Vagina (tissue), 2 donors: ENCODE measurements at regions not wholly inside any gene's neighbourhood (a gene's known extent, or its start where the extent isn't known, plus 50 kb on each side); places are given as distances from the start of the nearest gene placed in this dataset.

ENCODE experiments used
- POLR2A ChIP-seq, 2 donors: fragments of 450-650 bp; IDR thresholded peaks; one replicate each; pipeline ENCODE4 v1.6.1; 2017; ENCODE audit warnings: antibody characterized with exemption in 2 of 2, mild to moderate bottlenecking in 2 of 2, moderate library complexity in 2 of 2
- POLR2AphosphoS5 ChIP-seq, 2 donors: sonication (generic); formaldehyde crosslinking; IDR thresholded peaks; one replicate each; pipeline ENCODE4 v1.9.0; 2017; ENCODE audit warnings: antibody characterized with exemption in 2 of 2, mild to moderate bottlenecking in 2 of 2, low read depth in 1 of 2; ENCODE audit not compliant: insufficient read depth in 1 of 2
- TF ChIP-seq, protein P1 (sequence below), 3 experiments: fragments of 450-650 bp in 2 of 3; fragments of 200-600 bp in 1 of 3; sonication (generic) in 1 of 3; IDR thresholded peaks; one replicate each; pipeline ENCODE4 v1.5.1; 2017 to 2019; ENCODE audit warnings: antibody characterized with exemption in 3 of 3, mild to moderate bottlenecking in 2 of 3, moderate library complexity in 2 of 3

DNA sequence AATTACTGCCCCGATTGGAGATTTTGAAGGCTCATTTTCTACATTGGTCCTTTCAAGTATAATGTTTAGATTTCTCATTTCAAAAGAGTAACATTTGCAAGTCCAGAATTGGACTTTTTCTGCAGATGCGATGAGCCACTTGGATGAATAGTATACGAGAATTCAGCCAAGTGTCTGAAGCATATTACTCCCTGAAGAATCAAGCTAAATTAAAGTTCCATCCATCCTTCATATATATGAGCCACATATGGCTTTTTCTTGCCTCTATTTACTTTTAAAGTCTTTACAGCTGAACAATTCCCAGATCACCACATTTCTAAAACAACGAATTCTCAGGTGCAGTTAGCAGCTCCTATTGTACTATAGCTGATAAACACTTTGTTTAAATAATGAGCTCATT is 288.7 kb downstream of the CEMIP2 start:
- TF ChIP-seq, protein P1, sequence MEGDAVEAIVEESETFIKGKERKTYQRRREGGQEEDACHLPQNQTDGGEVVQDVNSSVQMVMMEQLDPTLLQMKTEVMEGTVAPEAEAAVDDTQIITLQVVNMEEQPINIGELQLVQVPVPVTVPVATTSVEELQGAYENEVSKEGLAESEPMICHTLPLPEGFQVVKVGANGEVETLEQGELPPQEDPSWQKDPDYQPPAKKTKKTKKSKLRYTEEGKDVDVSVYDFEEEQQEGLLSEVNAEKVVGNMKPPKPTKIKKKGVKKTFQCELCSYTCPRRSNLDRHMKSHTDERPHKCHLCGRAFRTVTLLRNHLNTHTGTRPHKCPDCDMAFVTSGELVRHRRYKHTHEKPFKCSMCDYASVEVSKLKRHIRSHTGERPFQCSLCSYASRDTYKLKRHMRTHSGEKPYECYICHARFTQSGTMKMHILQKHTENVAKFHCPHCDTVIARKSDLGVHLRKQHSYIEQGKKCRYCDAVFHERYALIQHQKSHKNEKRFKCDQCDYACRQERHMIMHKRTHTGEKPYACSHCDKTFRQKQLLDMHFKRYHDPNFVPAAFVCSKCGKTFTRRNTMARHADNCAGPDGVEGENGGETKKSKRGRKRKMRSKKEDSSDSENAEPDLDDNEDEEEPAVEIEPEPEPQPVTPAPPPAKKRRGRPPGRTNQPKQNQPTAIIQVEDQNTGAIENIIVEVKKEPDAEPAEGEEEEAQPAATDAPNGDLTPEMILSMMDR (IDR thresholded peaks at IDR 0.05), result no peak
- TF ChIP-seq POLR2A (IDR thresholded peaks at IDR 0.05) (no peak), POLR2AphosphoS5 (IDR thresholded peaks at IDR 0.05; ENCODE audit: insufficient read depth in 1 of 2, low read depth in 1 of 2) (no peak)
